Liver (tissue), 8 donors: ENCODE measurements at regions not wholly inside any gene's neighbourhood (a gene's known extent, or its start where the extent isn't known, plus 50 kb on each side); places are given as distances from the start of the nearest gene placed in this dataset.

Experiments used
- DNase-seq: peaks from one replicate; pipeline ENCODE4 v3.0.0-alpha.2; 2017; ENCODE audit warnings: low spot score
- H3K27ac ChIP-seq, 2 donors: one replicate each; pipeline ENCODE4 v1.7.0; 2013; ENCODE audit warnings: inconsistent platforms in 2 of 2, low read length in 2 of 2, control low read depth in 1 of 2, low read depth in 1 of 2, mild to moderate bottlenecking in 1 of 2
- H3K27me3 ChIP-seq, 4 donors: one replicate each; pipeline versions ENCODE4 v1.6.1 to v1.7.0; 2013; ENCODE audit warnings: low read length in 3 of 4, inconsistent platforms in 1 of 4, mild to moderate bottlenecking in 1 of 4, moderate library complexity in 1 of 4; ENCODE audit not compliant: control insufficient read depth in 4 of 4, insufficient read depth in 4 of 4
- H3K36me3 ChIP-seq, 4 donors: one replicate each; pipeline versions ENCODE4 v1.6.1 to v1.7.0; 2013; ENCODE audit warnings: low read length in 3 of 4, mild to moderate bottlenecking in 3 of 4, low read depth in 1 of 4, moderate library complexity in 1 of 4; ENCODE audit not compliant: control insufficient read depth in 4 of 4, insufficient read depth in 3 of 4
- H3K4me1 ChIP-seq, 4 donors: one replicate each; pipeline versions ENCODE4 v1.6.1 to v1.7.0; 2013; ENCODE audit warnings: low read length in 3 of 4, mild to moderate bottlenecking in 3 of 4, moderate library complexity in 1 of 4; ENCODE audit not compliant: control insufficient read depth in 4 of 4, insufficient read depth in 4 of 4
- H3K4me3 ChIP-seq, 3 donors: one replicate each; pipeline versions ENCODE4 v1.6.1 to v1.7.0; 2013; ENCODE audit warnings: low read length in 3 of 3, control low read depth in 1 of 3, low read depth in 1 of 3, mild to moderate bottlenecking in 1 of 3
- H3K9ac ChIP-seq, 2 donors: one replicate each; pipeline ENCODE4 v1.7.0; 2013; ENCODE audit warnings: low read length in 2 of 2, mild to moderate bottlenecking in 2 of 2, moderate library complexity in 2 of 2, control low read depth in 1 of 2, low read depth in 1 of 2
- H3K9me3 ChIP-seq, 4 donors: one replicate each; pipeline versions ENCODE4 v1.6.1 to v1.7.0; 2013; ENCODE audit warnings: low read length in 3 of 4; ENCODE audit not compliant: control insufficient read depth in 4 of 4
- EGR1 ChIP-seq, 2 donors: IDR thresholded peaks; 2 replicates each; pipeline ENCODE4 v1.6.1; 2016 to 2018; ENCODE audit warnings: antibody characterized with exemption in 2 of 2, low read depth in 2 of 2
- FOXA1 ChIP-seq: IDR thresholded peaks from 2 replicates; pipeline ENCODE4 v1.6.1; 2016; ENCODE audit warnings: antibody characterized with exemption
- FOXA2 ChIP-seq: IDR thresholded peaks from 2 replicates; pipeline ENCODE4 v1.6.1; 2016; ENCODE audit warnings: antibody characterized with exemption
- GABPA ChIP-seq, 2 donors: IDR thresholded peaks in 1 of 2; conservative IDR thresholded peaks in 1 of 2; 2 replicates each; pipeline ENCODE4 v1.6.1; 2016; ENCODE audit warnings: antibody characterized with exemption in 2 of 2, mild to moderate bottlenecking in 1 of 2, moderate library complexity in 1 of 2
- HNF4A ChIP-seq, 2 donors: conservative IDR thresholded peaks; 2 replicates each; pipeline ENCODE4 v1.6.1; 2016; ENCODE audit warnings: antibody characterized with exemption in 2 of 2, mild to moderate bottlenecking in 2 of 2
- HNF4G ChIP-seq: IDR thresholded peaks from 2 replicates; pipeline ENCODE4 v1.6.1; 2016; ENCODE audit warnings: antibody characterized with exemption
- JUND ChIP-seq, 2 donors: IDR thresholded peaks; 2 replicates each; pipeline ENCODE4 v1.6.1; 2016; ENCODE audit warnings: antibody characterized with exemption in 2 of 2
- NR2F2 ChIP-seq: IDR thresholded peaks from 2 replicates; pipeline ENCODE4 v1.6.1; 2016; ENCODE audit warnings: antibody characterized with exemption
- RAD21 ChIP-seq, 2 donors: IDR thresholded peaks; 2 replicates each; pipeline ENCODE4 v1.6.1; 2016; ENCODE audit warnings: antibody characterized with exemption in 2 of 2, mild to moderate bottlenecking in 2 of 2
- RXRA ChIP-seq, 2 donors: IDR thresholded peaks; 2 replicates each; pipeline ENCODE4 v1.6.1; 2017 to 2018; ENCODE audit warnings: antibody characterized with exemption in 2 of 2, mild to moderate bottlenecking in 1 of 2
- SP1 ChIP-seq: IDR thresholded peaks from 2 replicates; pipeline ENCODE4 v1.6.1; 2018; ENCODE audit warnings: antibody characterized with exemption, mild to moderate bottlenecking
- TAF1 ChIP-seq: conservative IDR thresholded peaks from 2 replicates; pipeline ENCODE4 v1.6.1; 2016; ENCODE audit warnings: antibody characterized with exemption, mild to moderate bottlenecking
- YY1 ChIP-seq: IDR thresholded peaks from 2 replicates; pipeline ENCODE4 v1.6.1; 2016; ENCODE audit warnings: antibody characterized with exemption, mild to moderate bottlenecking
- WGBS: extraction: QIAGEN DNeasy Blood & Tissue Kit; methylation state at CpG from one replicate; pipeline ENCODE4 v1.1.7; 2013; 5-methylcytosine and 5-hydroxymethylcytosine counted together
- TF ChIP-seq, protein P1 (sequence below): IDR thresholded peaks from 2 replicates; pipeline ENCODE4 v1.6.1; 2016; ENCODE audit warnings: antibody characterized with exemption
- TF ChIP-seq, protein P2 (sequence below): IDR thresholded peaks from 2 replicates; pipeline ENCODE4 v1.6.1; 2016; ENCODE audit warnings: antibody characterized with exemption
- TF ChIP-seq, protein P3 (sequence below): fragments of 150-350 bp; IDR thresholded peaks from 2 replicates; pipeline ENCODE4 v1.5.1; 2017; ENCODE audit warnings: improper control_type of control experiment, low read depth, low read length; ENCODE audit not compliant: missing input control
- TF ChIP-seq, protein P4 (sequence below): IDR thresholded peaks from 2 replicates; pipeline ENCODE4 v1.6.1; 2016; ENCODE audit warnings: antibody characterized with exemption, mild to moderate bottlenecking
- TF ChIP-seq, protein P5 (sequence below): IDR thresholded peaks from 2 replicates; pipeline ENCODE4 v1.6.1; 2016; ENCODE audit warnings: antibody characterized with exemption
- donor health status: healthy.
- donor health status: healthy.
- donor health status: healthy.
- donor health status: healthy.
- donor health status: healthy.

DNA sequence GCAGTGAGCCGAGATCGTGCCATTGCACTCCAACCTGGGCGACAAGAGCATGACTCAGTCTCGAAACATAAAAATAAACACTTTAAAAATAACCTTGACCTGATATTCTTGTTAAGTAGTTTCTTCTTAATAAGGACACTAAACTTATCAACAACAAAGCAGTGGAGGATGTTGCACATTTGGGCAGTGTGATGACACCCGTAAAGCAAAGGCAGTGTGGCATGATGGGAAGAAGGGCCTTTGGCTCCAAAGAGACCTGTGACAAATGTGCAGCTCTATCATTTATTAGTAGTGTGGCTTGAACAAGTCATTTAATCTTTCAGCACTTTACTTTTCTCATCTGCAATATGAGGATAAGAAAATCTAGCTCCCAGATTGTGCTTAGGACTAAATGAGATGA, 348.0 kb upstream of the PLD5 start (continued):
- TF ChIP-seq EGR1 (IDR thresholded peaks at IDR 0.05; ENCODE audit: low read depth in 2 of 2) = no peak
- TF ChIP-seq TAF1 = no peak
- TF ChIP-seq RXRA (IDR thresholded peaks at IDR 0.05) = no peak
- TF ChIP-seq HNF4G = no peak
- TF ChIP-seq HNF4A (conservative IDR thresholded peaks at IDR 0.05) = no peak
- TF ChIP-seq, protein P1, sequence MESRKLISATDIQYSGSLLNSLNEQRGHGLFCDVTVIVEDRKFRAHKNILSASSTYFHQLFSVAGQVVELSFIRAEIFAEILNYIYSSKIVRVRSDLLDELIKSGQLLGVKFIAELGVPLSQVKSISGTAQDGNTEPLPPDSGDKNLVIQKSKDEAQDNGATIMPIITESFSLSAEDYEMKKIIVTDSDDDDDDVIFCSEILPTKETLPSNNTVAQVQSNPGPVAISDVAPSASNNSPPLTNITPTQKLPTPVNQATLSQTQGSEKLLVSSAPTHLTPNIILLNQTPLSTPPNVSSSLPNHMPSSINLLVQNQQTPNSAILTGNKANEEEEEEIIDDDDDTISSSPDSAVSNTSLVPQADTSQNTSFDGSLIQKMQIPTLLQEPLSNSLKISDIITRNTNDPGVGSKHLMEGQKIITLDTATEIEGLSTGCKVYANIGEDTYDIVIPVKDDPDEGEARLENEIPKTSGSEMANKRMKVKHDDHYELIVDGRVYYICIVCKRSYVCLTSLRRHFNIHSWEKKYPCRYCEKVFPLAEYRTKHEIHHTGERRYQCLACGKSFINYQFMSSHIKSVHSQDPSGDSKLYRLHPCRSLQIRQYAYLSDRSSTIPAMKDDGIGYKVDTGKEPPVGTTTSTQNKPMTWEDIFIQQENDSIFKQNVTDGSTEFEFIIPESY = no peak
- TF ChIP-seq, protein P2, sequence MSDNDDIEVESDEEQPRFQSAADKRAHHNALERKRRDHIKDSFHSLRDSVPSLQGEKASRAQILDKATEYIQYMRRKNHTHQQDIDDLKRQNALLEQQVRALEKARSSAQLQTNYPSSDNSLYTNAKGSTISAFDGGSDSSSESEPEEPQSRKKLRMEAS = no peak

DNA sequence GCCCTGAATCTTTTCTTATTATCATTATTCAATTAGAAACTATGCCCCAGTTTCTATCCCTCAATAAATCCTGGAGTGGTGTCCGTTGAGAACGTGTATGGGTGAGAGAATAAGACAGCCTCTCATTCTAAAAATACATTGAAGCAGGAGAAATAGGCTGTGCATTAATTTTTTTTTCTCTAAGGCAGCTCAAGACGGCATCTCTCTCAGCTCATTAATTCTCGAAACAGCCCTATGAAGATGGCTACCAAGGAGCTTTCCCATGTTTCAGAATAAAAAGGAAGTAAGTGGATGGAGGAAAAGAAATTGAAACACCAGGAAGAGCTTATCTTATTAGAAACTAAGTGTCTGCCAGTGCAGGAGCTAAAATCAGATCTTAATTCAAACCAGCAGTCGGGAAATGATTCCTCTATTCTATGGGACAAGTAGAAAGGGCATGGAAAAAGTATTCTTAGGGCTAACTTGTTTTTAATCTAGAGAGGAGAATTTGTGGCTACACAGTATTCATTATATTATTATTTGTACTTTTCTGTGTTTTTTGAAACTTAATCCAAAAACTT, 347.1 kb upstream of the PLD5 start:
- Histone ChIP-seq H3K27me3 (no peaks in the 10 kb centered on the region), H3K9me3 (no peaks in the 10 kb centered on the region), H3K36me3 (no peaks in the 10 kb centered on the region), H3K4me3 (no peak overlapping the region), H3K4me1 (no peaks in the 10 kb centered on the region), H3K9ac (no peak overlapping the region), H3K27ac (no peak overlapping the region)
- no peak for TF ChIP-seq TAF1
- TF ChIP-seq FOXA2 = no peak
- TF ChIP-seq, protein P3, sequence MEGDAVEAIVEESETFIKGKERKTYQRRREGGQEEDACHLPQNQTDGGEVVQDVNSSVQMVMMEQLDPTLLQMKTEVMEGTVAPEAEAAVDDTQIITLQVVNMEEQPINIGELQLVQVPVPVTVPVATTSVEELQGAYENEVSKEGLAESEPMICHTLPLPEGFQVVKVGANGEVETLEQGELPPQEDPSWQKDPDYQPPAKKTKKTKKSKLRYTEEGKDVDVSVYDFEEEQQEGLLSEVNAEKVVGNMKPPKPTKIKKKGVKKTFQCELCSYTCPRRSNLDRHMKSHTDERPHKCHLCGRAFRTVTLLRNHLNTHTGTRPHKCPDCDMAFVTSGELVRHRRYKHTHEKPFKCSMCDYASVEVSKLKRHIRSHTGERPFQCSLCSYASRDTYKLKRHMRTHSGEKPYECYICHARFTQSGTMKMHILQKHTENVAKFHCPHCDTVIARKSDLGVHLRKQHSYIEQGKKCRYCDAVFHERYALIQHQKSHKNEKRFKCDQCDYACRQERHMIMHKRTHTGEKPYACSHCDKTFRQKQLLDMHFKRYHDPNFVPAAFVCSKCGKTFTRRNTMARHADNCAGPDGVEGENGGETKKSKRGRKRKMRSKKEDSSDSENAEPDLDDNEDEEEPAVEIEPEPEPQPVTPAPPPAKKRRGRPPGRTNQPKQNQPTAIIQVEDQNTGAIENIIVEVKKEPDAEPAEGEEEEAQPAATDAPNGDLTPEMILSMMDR = no peak
- TF ChIP-seq HNF4A (conservative IDR thresholded peaks at IDR 0.05) = no peak
- TF ChIP-seq, protein P4, sequence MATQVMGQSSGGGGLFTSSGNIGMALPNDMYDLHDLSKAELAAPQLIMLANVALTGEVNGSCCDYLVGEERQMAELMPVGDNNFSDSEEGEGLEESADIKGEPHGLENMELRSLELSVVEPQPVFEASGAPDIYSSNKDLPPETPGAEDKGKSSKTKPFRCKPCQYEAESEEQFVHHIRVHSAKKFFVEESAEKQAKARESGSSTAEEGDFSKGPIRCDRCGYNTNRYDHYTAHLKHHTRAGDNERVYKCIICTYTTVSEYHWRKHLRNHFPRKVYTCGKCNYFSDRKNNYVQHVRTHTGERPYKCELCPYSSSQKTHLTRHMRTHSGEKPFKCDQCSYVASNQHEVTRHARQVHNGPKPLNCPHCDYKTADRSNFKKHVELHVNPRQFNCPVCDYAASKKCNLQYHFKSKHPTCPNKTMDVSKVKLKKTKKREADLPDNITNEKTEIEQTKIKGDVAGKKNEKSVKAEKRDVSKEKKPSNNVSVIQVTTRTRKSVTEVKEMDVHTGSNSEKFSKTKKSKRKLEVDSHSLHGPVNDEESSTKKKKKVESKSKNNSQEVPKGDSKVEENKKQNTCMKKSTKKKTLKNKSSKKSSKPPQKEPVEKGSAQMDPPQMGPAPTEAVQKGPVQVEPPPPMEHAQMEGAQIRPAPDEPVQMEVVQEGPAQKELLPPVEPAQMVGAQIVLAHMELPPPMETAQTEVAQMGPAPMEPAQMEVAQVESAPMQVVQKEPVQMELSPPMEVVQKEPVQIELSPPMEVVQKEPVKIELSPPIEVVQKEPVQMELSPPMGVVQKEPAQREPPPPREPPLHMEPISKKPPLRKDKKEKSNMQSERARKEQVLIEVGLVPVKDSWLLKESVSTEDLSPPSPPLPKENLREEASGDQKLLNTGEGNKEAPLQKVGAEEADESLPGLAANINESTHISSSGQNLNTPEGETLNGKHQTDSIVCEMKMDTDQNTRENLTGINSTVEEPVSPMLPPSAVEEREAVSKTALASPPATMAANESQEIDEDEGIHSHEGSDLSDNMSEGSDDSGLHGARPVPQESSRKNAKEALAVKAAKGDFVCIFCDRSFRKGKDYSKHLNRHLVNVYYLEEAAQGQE = no peak
- TF ChIP-seq RXRA (IDR thresholded peaks at IDR 0.05) = no peak
- no peak for TF ChIP-seq FOXA1
- TF ChIP-seq RAD21 (IDR thresholded peaks at IDR 0.05) = no peak
- TF ChIP-seq, protein P5, sequence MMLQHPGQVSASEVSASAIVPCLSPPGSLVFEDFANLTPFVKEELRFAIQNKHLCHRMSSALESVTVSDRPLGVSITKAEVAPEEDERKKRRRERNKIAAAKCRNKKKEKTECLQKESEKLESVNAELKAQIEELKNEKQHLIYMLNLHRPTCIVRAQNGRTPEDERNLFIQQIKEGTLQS = no peak
- TF ChIP-seq EGR1 (IDR thresholded peaks at IDR 0.05; ENCODE audit: low read depth in 2 of 2) = no peak
- TF ChIP-seq YY1 = no peak
- no peak for TF ChIP-seq NR2F2
- TF ChIP-seq HNF4G = no peak
- TF ChIP-seq, protein P1 = no peak
- no peak for TF ChIP-seq SP1
- TF ChIP-seq GABPA (IDR thresholded peaks at IDR 0.05 in 1 of 2, conservative IDR thresholded peaks at IDR 0.05 in 1 of 2) = no peak
- no peak for TF ChIP-seq JUND (IDR thresholded peaks at IDR 0.05)
- TF ChIP-seq, protein P2 = no peak
- no peak for DNase-seq
- 74% methylated on average over 5 of the region's 5 CpGs for WGBS
